H1 (cell line): ENCODE measurements at regions not wholly inside any gene's neighbourhood (a gene's known extent, or its start where the extent isn't known, plus 50 kb on each side); places are given as distances from the start of the nearest gene placed in this dataset.

Experiments used
- CTCF ChIA-PET: fragments of 300-600 bp; sonication (Branson Sonifier 250); formaldehyde crosslinking; loops from one replicate; lab custom pipeline; 2021; ENCODE audit not compliant: partially characterized antibody; lab: Charles Lee
- POLR2A ChIA-PET: fragments of 300-600 bp; sonication (Branson Sonifier 250); formaldehyde crosslinking; loops from one replicate; lab custom pipeline; 2021; ENCODE audit warnings: inconsistent platforms; ENCODE audit not compliant: partially characterized antibody; lab: Charles Lee
- DNase-seq, 2 experiments: peaks; one replicate each; pipeline versions ENCODE4 v3.0.0 to v3.0.0-alpha.2; 2010 to 2022; ENCODE audit warnings: low spot score in 2 of 2, low read depth in 1 of 2, mixed read lengths in 1 of 2
- FAIRE-seq: peaks from 2 replicates; lab custom pipeline; 2011; peaks lifted over from hg19 to GRCh38; lab: Jason Lieb, UNC
- H2AFZ ChIP-seq: 2 replicates; pipeline ENCODE4 v1.8.1; 2012; ENCODE audit warnings: low read length, inconsistent platforms
- H2AK5ac ChIP-seq: 2 replicates; pipeline ENCODE4 v1.6.1; 2013; ENCODE audit warnings: low read depth, low read length
- H2BK120ac ChIP-seq: replicated peaks from 2 replicates; pipeline ENCODE3; 2013; ENCODE audit warnings: low read depth, low read length, inconsistent platforms
- H2BK12ac ChIP-seq: 2 replicates; pipeline ENCODE4 v1.6.1; 2013; ENCODE audit warnings: low read depth, low read length
- H2BK15ac ChIP-seq: 2 replicates; pipeline ENCODE4 v1.6.1; 2013; ENCODE audit warnings: low read length
- H2BK20ac ChIP-seq: 2 replicates; pipeline ENCODE4 v1.6.1; 2013; ENCODE audit warnings: low read length
- H2BK5ac ChIP-seq: 2 replicates; pipeline ENCODE4 v1.6.1; 2013; ENCODE audit warnings: low read depth, low read length
- H3K14ac ChIP-seq: 2 replicates; pipeline ENCODE4 v1.6.1; 2013; ENCODE audit warnings: inconsistent platforms; ENCODE audit not compliant: insufficient read length
- H3K18ac ChIP-seq: 2 replicates; pipeline ENCODE4 v1.6.1; 2013; ENCODE audit warnings: low read length; ENCODE audit errors: extremely low read depth
- H3K23ac ChIP-seq: 2 replicates; pipeline ENCODE4 v1.6.1; 2013; ENCODE audit warnings: inconsistent platforms; ENCODE audit not compliant: insufficient read length
- H3K23me2 ChIP-seq: 2 replicates; pipeline ENCODE4 v1.6.1; 2013; ENCODE audit warnings: low read depth, low read length
- H3K27ac ChIP-seq: 2 replicates; pipeline ENCODE4 v1.6.1; 2011; ENCODE audit warnings: low read depth, low read length, inconsistent platforms
- H3K27me3 ChIP-seq, 4 experiments: replicated peaks in 1 of 4; 1 replicate in 1 of 4; 2 replicates in 3 of 4; pipeline versions ENCODE4 v1.6.1 to v1.8.1; 2011 to 2013; ENCODE audit warnings: low read length in 3 of 4, mild to moderate bottlenecking in 3 of 4, inconsistent platforms in 2 of 4, mixed read lengths in 2 of 4, moderate library complexity in 1 of 4; ENCODE audit not compliant: control insufficient read depth in 3 of 4, insufficient read depth in 3 of 4; ENCODE audit errors: extremely low read depth in 1 of 4
- H3K36me3 ChIP-seq, 4 experiments: 2 replicates each; pipeline versions ENCODE4 v1.6.1 to v1.8.1; 2011 to 2013; ENCODE audit warnings: mild to moderate bottlenecking in 4 of 4, low read length in 3 of 4, moderate library complexity in 2 of 4, control low read depth in 1 of 4, inconsistent platforms in 1 of 4; ENCODE audit not compliant: insufficient read depth in 4 of 4, control insufficient read depth in 2 of 4
- H3K4ac ChIP-seq: replicated peaks from 2 replicates; pipeline ENCODE3; 2013; ENCODE audit warnings: low read length, low read depth, mixed read lengths, inconsistent platforms; ENCODE audit not compliant: insufficient read length
- H3K4me1 ChIP-seq, 4 experiments: replicated peaks in 1 of 4; 1 replicate in 1 of 4; 2 replicates in 3 of 4; pipeline versions ENCODE4 v1.6.1 to v1.8.1; 2011 to 2013; ENCODE audit warnings: low read length in 3 of 4, inconsistent platforms in 2 of 4, mixed read lengths in 1 of 4; ENCODE audit not compliant: insufficient read depth in 4 of 4, control insufficient read depth in 3 of 4
- H3K4me2 ChIP-seq, 2 experiments: 2 replicates each; pipeline versions ENCODE4 v1.6.1 to v1.8.1; 2011 to 2013; ENCODE audit warnings: low read depth in 2 of 2, low read length in 2 of 2, control low read depth in 1 of 2, inconsistent platforms in 1 of 2, mild to moderate bottlenecking in 1 of 2; ENCODE audit not compliant: insufficient read depth in 1 of 2
- H3K4me3 ChIP-seq, 4 experiments: fragments of 200-600, 300-600 bp in 1 of 4; sonication (generic), shearing (Covaris generic), sonication (Bioruptor Twin) in 1 of 4; 2 replicates each; pipeline versions ENCODE4 v1.5.1 to v1.8.1; 2011 to 2016; ENCODE audit warnings: low read length in 4 of 4, low read depth in 3 of 4, control low read depth in 2 of 4, inconsistent platforms in 2 of 4, mild to moderate bottlenecking in 2 of 4, mixed read lengths in 1 of 4, moderate library complexity in 1 of 4; ENCODE audit not compliant: insufficient read depth in 2 of 4; ENCODE audit errors: extremely low read depth in 1 of 4
- H3K56ac ChIP-seq: replicated peaks from 2 replicates; pipeline ENCODE3; 2013; ENCODE audit warnings: low read depth, mild to moderate bottlenecking, mixed read lengths, low read length, inconsistent platforms; ENCODE audit not compliant: insufficient read length
- H3K79me1 ChIP-seq: 2 replicates; pipeline ENCODE4 v1.6.1; 2013; ENCODE audit warnings: low read depth, low read length, control low read depth
- H3K79me2 ChIP-seq, 2 experiments: 2 replicates each; pipeline versions ENCODE4 v1.6.1 to v1.8.1; 2012 to 2013; ENCODE audit warnings: low read length in 2 of 2, mild to moderate bottlenecking in 2 of 2, inconsistent platforms in 1 of 2; ENCODE audit not compliant: insufficient read depth in 2 of 2, control insufficient read depth in 1 of 2
- H3K9ac ChIP-seq, 4 experiments: replicated peaks in 1 of 4; 1 replicate in 1 of 4; 2 replicates in 3 of 4; pipeline versions ENCODE4 v1.6.1 to v1.8.1; 2011 to 2013; ENCODE audit warnings: low read depth in 3 of 4, low read length in 3 of 4, control low read depth in 2 of 4, mild to moderate bottlenecking in 2 of 4, moderate library complexity in 2 of 4, inconsistent platforms in 1 of 4; ENCODE audit errors: extremely low read depth in 1 of 4
- H3K9me3 ChIP-seq, 2 experiments: 2 replicates each; pipeline versions ENCODE4 v1.6.1 to v1.8.1; 2012 to 2013; ENCODE audit warnings: mild to moderate bottlenecking in 2 of 2, moderate library complexity in 2 of 2, control low read depth in 1 of 2, inconsistent platforms in 1 of 2, low read depth in 1 of 2, low read length in 1 of 2, mixed read lengths in 1 of 2; ENCODE audit not compliant: insufficient read depth in 2 of 2
- H4K20me1 ChIP-seq, 2 experiments: replicated peaks in 1 of 2; 2 replicates each; pipeline versions ENCODE3 to v1.8.1; 2011 to 2013; ENCODE audit warnings: inconsistent platforms in 2 of 2, low read length in 2 of 2, mild to moderate bottlenecking in 1 of 2; ENCODE audit not compliant: insufficient read depth in 2 of 2, control insufficient read depth in 1 of 2
- H4K5ac ChIP-seq: 2 replicates; pipeline ENCODE4 v1.6.1; 2013; ENCODE audit warnings: low read length, low read depth, mixed read lengths, inconsistent platforms; ENCODE audit not compliant: insufficient read length
- H4K8ac ChIP-seq: 2 replicates; pipeline ENCODE4 v1.8.0; 2013; ENCODE audit warnings: mild to moderate bottlenecking, moderate library complexity, low read length, inconsistent platforms; ENCODE audit not compliant: insufficient read depth; ENCODE audit errors: extremely low read depth
- H4K91ac ChIP-seq: replicated peaks from 2 replicates; pipeline ENCODE3; 2013; ENCODE audit warnings: low read length, mixed read lengths, inconsistent platforms; ENCODE audit not compliant: insufficient read length
- CREB1 ChIP-seq: IDR thresholded peaks from 2 replicates; pipeline ENCODE4 v1.6.1; 2012; ENCODE audit warnings: inconsistent platforms
- E2F6 ChIP-seq: IDR thresholded peaks from 2 replicates; pipeline ENCODE4 v1.6.1; 2012; ENCODE audit warnings: inconsistent platforms
- EZH2 ChIP-seq: fragments of 200-600 bp; sonication (generic); IDR thresholded peaks from 2 replicates; pipeline ENCODE4 v1.7.1; 2012; ENCODE audit warnings: low read depth, mild to moderate bottlenecking, moderate library complexity, low read length, inconsistent platforms; ENCODE audit not compliant: severe bottlenecking
- MAFK ChIP-seq: IDR thresholded peaks from 2 replicates; pipeline ENCODE4 v1.6.1; 2012; ENCODE audit warnings: low read depth, mild to moderate bottlenecking, improper control_type of control experiment, low read length
- POU5F1 ChIP-seq: IDR thresholded peaks from 2 replicates; pipeline ENCODE4 v1.6.1; 2011; ENCODE audit warnings: low read depth, mild to moderate bottlenecking, low read length, moderate library complexity
- RAD21 ChIP-seq, 2 experiments: IDR thresholded peaks in 1 of 2; conservative IDR thresholded peaks in 1 of 2; 2 replicates each; pipeline ENCODE4 v1.6.1; 2011; ENCODE audit warnings: low read depth in 2 of 2, low read length in 2 of 2, improper control_type of control experiment in 1 of 2, inconsistent platforms in 1 of 2, mild to moderate bottlenecking in 1 of 2, moderate library complexity in 1 of 2
- RBBP5 ChIP-seq: IDR thresholded peaks from 2 replicates; pipeline ENCODE4 v1.7.1; 2012; ENCODE audit warnings: low read depth, mild to moderate bottlenecking, inconsistent platforms, low read length, moderate library complexity, borderline replicate concordance
- RNF2 ChIP-seq: fragments of 200-900, 300-1000 bp; sonication (generic); IDR thresholded peaks from 2 replicates; pipeline ENCODE4 v1.7.1; 2016; ENCODE audit warnings: borderline replicate concordance, low read depth, mild to moderate bottlenecking, antibody characterized with exemption, low read length; ENCODE audit not compliant: poor library complexity, severe bottlenecking; ENCODE audit errors: missing control alignments
- SIN3A ChIP-seq, 2 experiments: IDR thresholded peaks in 1 of 2; conservative IDR thresholded peaks in 1 of 2; 2 replicates each; pipeline ENCODE4 v1.6.1; 2011 to 2012; ENCODE audit warnings: low read length in 2 of 2, improper control_type of control experiment in 1 of 2, low read depth in 1 of 2, mild to moderate bottlenecking in 1 of 2
- SP2 ChIP-seq: IDR thresholded peaks from 2 replicates; pipeline ENCODE4 v1.6.1; 2012; ENCODE audit warnings: mild to moderate bottlenecking, low read length, inconsistent platforms
- TAF7 ChIP-seq: optimal IDR thresholded peaks from 2 replicates; pipeline ENCODE3; 2011; ENCODE audit warnings: low read depth, mild to moderate bottlenecking, inconsistent platforms, low read length, moderate library complexity, borderline replicate concordance
- WGBS, 2 experiments: shearing (Covaris generic) in 1 of 2; methylation state at CpG; one replicate each; pipeline versions ENCODE4 v1.1.6 to v1.1.7; 2013 to 2015; ENCODE audit warnings: low lambda C conversion rate in 2 of 2, mixed read lengths in 2 of 2, inconsistent platforms in 1 of 2, low coverage in 1 of 2, missing lambda C conversion rate in 1 of 2; ENCODE audit not compliant: insufficient replicate concordance in 2 of 2, insufficient coverage in 1 of 2, insufficient read length in 1 of 2; ENCODE audit errors: extremely low coverage in 1 of 2, missing lambda C conversion rate in 1 of 2; 5-methylcytosine and 5-hydroxymethylcytosine counted together

DNA sequence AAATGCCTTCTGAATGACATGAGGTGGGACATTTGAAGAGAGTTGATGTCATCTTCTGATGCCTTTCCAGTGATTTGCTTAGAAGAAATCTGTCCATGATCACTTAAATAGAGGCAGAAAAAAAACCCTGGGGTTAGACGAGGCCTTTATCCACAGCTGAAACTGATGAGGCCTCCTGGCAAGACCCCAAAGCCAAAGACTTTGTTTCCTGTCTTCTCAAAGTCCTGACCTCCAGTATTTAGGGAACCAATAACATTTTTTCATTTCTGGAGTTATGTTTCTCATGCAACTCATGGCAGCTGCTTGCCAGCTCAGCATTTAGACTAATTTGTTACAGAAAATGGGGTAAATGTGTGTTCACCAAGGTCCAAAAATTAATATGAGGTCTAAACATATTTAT is 248.0 kb upstream of the PRDM1 start:
- Histone ChIP-seq H3K4me3 (no peak overlapping the region), H4K8ac (no peak overlapping the region), H3K56ac (no peak overlapping the region), H3K18ac (no peak overlapping the region), H2BK15ac (no peak overlapping the region), H3K79me2 (no peaks in the 10 kb centered on the region), H3K36me3 (no peaks in the 10 kb centered on the region), H2BK5ac (no peak overlapping the region), H4K5ac (no peak overlapping the region), H3K9me3 (no peaks in the 10 kb centered on the region), H2AK5ac (no peak overlapping the region), H4K20me1 (no peaks in the 10 kb centered on the region), H3K14ac (no peak overlapping the region), H4K91ac (no peak overlapping the region), H2BK20ac (no peak overlapping the region), H2BK12ac (no peak overlapping the region), H3K4me2 (no peak overlapping the region), H2BK120ac (no peak overlapping the region), H3K79me1 (no peaks in the 10 kb centered on the region), H3K27ac (no peak overlapping the region), H3K9ac (no peak overlapping the region), H3K4ac (no peak overlapping the region), H3K4me1 (no peaks in the 10 kb centered on the region), H3K27me3 (no peaks in the 10 kb centered on the region), H3K23me2 (no peaks in the 10 kb centered on the region; the same call in 1 of the 2 replicates), H3K23ac (no peak overlapping the region), H2AFZ (no peak overlapping the region)
- FAIRE-seq (no peak), DNase-seq (no peak)
- ChIA-PET CTCF (no interaction called here), POLR2A (no interaction called here)
- 85% methylated on average over 1 of the region's 1 CpG; no CpG with 5 or more reads in 1 of the 2 experiments for WGBS, 2 experiments
- TF ChIP-seq CREB1: no peak
- no peak for TF ChIP-seq MAFK
- no peak for TF ChIP-seq RNF2
- no peak for TF ChIP-seq SP2
- no peak for TF ChIP-seq EZH2
- no peak for TF ChIP-seq E2F6
- TF ChIP-seq RAD21 (IDR thresholded peaks at IDR 0.05 in 1 of 2, conservative IDR thresholded peaks at IDR 0.05 in 1 of 2; ENCODE audit: low read depth in 2 of 2, low read length in 2 of 2): no peak
- no peak for TF ChIP-seq TAF7
- no peak for TF ChIP-seq POU5F1
- no peak for TF ChIP-seq SIN3A (conservative IDR thresholded peaks at IDR 0.05 in 1 of 2, IDR thresholded peaks at IDR 0.05 in 1 of 2; ENCODE audit: low read depth in 1 of 2, low read length in 2 of 2)
- no peak for TF ChIP-seq RBBP5
